Tibial nerve (tissue), 4 donors: ENCODE measurements at regions not wholly inside any gene's neighbourhood (a gene's known extent, or its start where the extent isn't known, plus 50 kb on each side); places are given as distances from the start of the nearest gene placed in this dataset.

ENCODE experiments used
- DNase-seq, 2 donors: peaks; one replicate each; pipeline ENCODE4 v3.0.0-alpha.2; 2019; ENCODE audit warnings: low spot score in 2 of 2
- H3K27ac ChIP-seq, 4 donors: fragments of 200-600 bp; sonication (generic) in 3 of 4; one replicate each; pipeline ENCODE4 v1.5.1; 2017 to 2019; ENCODE audit warnings: mild to moderate bottlenecking in 1 of 4
- H3K27me3 ChIP-seq, 2 donors: fragments of 200-600 bp; sonication (generic) in 1 of 2; one replicate each; pipeline versions ENCODE4 v1.5.1 to v1.6.0; 2017 to 2019
- H3K36me3 ChIP-seq, 3 donors: fragments of 200-600 bp; sonication (generic); one replicate each; pipeline ENCODE4 v1.5.1; 2018 to 2019
- H3K4me1 ChIP-seq, 4 donors: fragments of 200-600 bp; sonication (generic) in 3 of 4; one replicate each; pipeline ENCODE4 v1.5.1; 2017 to 2019
- H3K4me3 ChIP-seq, 4 donors: fragments of 200-600 bp; sonication (generic) in 3 of 4; one replicate each; pipeline ENCODE4 v1.5.1; 2017 to 2019; ENCODE audit warnings: mild to moderate bottlenecking in 1 of 4, moderate library complexity in 1 of 4
- H3K9me3 ChIP-seq, 4 donors: fragments of 200-600 bp; sonication (generic) in 3 of 4; one replicate each; pipeline ENCODE4 v1.5.1; 2017 to 2019
- CTCF ChIP-seq, 5 experiments: fragments of 200-600 bp in 3 of 5; fragments of 450-650 bp in 2 of 5; sonication (generic) in 3 of 5; IDR thresholded peaks; one replicate each; pipeline ENCODE4 v1.5.1; 2016 to 2019; ENCODE audit warnings: antibody characterized with exemption in 5 of 5, mild to moderate bottlenecking in 3 of 5, moderate library complexity in 2 of 5
- EP300 ChIP-seq, 2 donors: sonication (generic); formaldehyde crosslinking; IDR thresholded peaks; one replicate each; pipeline ENCODE4 v1.6.1; 2017; ENCODE audit warnings: antibody characterized with exemption in 2 of 2, mild to moderate bottlenecking in 1 of 2
- POLR2A ChIP-seq, 2 donors: fragments of 450-650 bp; IDR thresholded peaks; one replicate each; pipeline ENCODE4 v1.6.1; 2017; ENCODE audit warnings: antibody characterized with exemption in 2 of 2, mild to moderate bottlenecking in 2 of 2, moderate library complexity in 2 of 2
- WGBS, 2 donors: methylation state at CpG; one replicate each; pipeline ENCODE4 v1.1.5; 2018; 5-methylcytosine and 5-hydroxymethylcytosine counted together

GRCh38 chr6:56758120-56758519, 115.4 kb upstream of the DST start:
- Histone ChIP-seq H3K36me3 (no peaks in the 10 kb centered on the region), H3K9me3 (no peaks in the 10 kb centered on the region), H3K4me3 (no peak overlapping the region), H3K27ac (peak overlapping the region in 2 of 4 donors; percentile 66 to 82), H3K27me3 (no peaks in the 10 kb centered on the region), H3K4me1 (peaks cover 0 to 88% (median 21%) of the 10 kb centered on the region in 4 donors)
- DNase-seq = no peak
- no peak for TF ChIP-seq EP300 (IDR thresholded peaks at IDR 0.05)
- TF ChIP-seq POLR2A (IDR thresholded peaks at IDR 0.05) = no peak
- TF ChIP-seq CTCF (IDR thresholded peaks at IDR 0.05) = no peak

GRCh38 chr6:56757588-56757984, 114.9 kb upstream of the DST start:
- H3K4me3 ChIP-seq = no peak overlapping the region
- H3K9me3 ChIP-seq = no peaks in the 10 kb centered on the region
- H3K27ac ChIP-seq = peak overlapping the region in 2 of 4 donors; percentile 66 to 82
- DNase-seq = no peak
- H3K27me3 ChIP-seq = no peaks in the 10 kb centered on the region
- H3K4me1 ChIP-seq = peaks cover 0 to 88% (median 22%) of the 10 kb centered on the region in 4 donors
- no peaks in the 10 kb centered on the region for H3K36me3 ChIP-seq
- WGBS, 2 donors = 33 to 56% methylated on average over 1 of the region's 1 CpG
- TF ChIP-seq EP300 (IDR thresholded peaks at IDR 0.05) (no peak), CTCF (IDR thresholded peaks at IDR 0.05) (peak in 1 of 5 experiments; percentile 25)

- 40 to 55% methylated on average over 1 of the region's 1 CpG for WGBS, 2 donors
- H3K4me1 ChIP-seq = peaks cover 0 to 91% (median 23%) of the 10 kb centered on the region in 4 donors
Measured at GRCh38 chr6:56756791-56757587, 114.3 kb upstream of the DST start.

GRCh38 chr6:56756219-56756789, 113.6 kb upstream of the DST start:
- H3K4me1 ChIP-seq = peaks cover 0 to 93% (median 26%) of the 10 kb centered on the region in 4 donors
- 33 to 37% methylated on average over 4 of the region's 4 CpGs for WGBS, 2 donors
- H3K27ac ChIP-seq = peak overlapping the region; percentile 29 to 82 (median 48)
- no peak for TF ChIP-seq POLR2A (IDR thresholded peaks at IDR 0.05)
- no peak for TF ChIP-seq CTCF (IDR thresholded peaks at IDR 0.05)
- TF ChIP-seq EP300 (IDR thresholded peaks at IDR 0.05) = no peak
- no peaks in the 10 kb centered on the region for H3K27me3 ChIP-seq
- DNase-seq = no peak
- H3K4me3 ChIP-seq = no peak overlapping the region
- no peaks in the 10 kb centered on the region for H3K9me3 ChIP-seq
- H3K36me3 ChIP-seq = no peaks in the 10 kb centered on the region

More at GRCh38 chr6:56756791-56757587, 114.3 kb upstream of the DST start:
- H3K4me3 ChIP-seq = no peak overlapping the region
- H3K9me3 ChIP-seq = no peaks in the 10 kb centered on the region
- H3K36me3 ChIP-seq = no peaks in the 10 kb centered on the region
- H3K27ac ChIP-seq = peak overlapping the region in 3 of 4 donors; percentile 31 to 82 (median 66)
- no peaks in the 10 kb centered on the region for H3K27me3 ChIP-seq
- no peak for DNase-seq
- no peak for TF ChIP-seq EP300 (IDR thresholded peaks at IDR 0.05)
- TF ChIP-seq CTCF (IDR thresholded peaks at IDR 0.05) = no peak
- no peak for TF ChIP-seq POLR2A (IDR thresholded peaks at IDR 0.05)

GRCh38 chr6:56755040-56755439, 112.4 kb upstream of the DST start:
- 59 to 71% methylated on average over 2 of the region's 2 CpGs for WGBS, 2 donors
- TF ChIP-seq POLR2A (IDR thresholded peaks at IDR 0.05) (no peak), CTCF (IDR thresholded peaks at IDR 0.05) (no peak), EP300 (IDR thresholded peaks at IDR 0.05) (no peak)
- Histone ChIP-seq H3K27ac (peak overlapping the region in 2 of 4 donors; percentile 66 to 82), H3K4me3 (no peak overlapping the region), H3K27me3 (no peaks in the 10 kb centered on the region), H3K9me3 (no peaks in the 10 kb centered on the region), H3K4me1 (peaks cover 0 to 91% (median 26%) of the 10 kb centered on the region in 4 donors), H3K36me3 (no peaks in the 10 kb centered on the region)
- DNase-seq = no peak
